ENCODE measurements at regions not wholly inside any gene's neighbourhood (a gene's known extent, or its start where the extent isn't known, plus 50 kb on each side); places are given as distances from the start of the nearest gene placed in this dataset.
A peak's percentile ranks its signal among the peaks of the same experiment; 100 is the strongest.

DNA sequence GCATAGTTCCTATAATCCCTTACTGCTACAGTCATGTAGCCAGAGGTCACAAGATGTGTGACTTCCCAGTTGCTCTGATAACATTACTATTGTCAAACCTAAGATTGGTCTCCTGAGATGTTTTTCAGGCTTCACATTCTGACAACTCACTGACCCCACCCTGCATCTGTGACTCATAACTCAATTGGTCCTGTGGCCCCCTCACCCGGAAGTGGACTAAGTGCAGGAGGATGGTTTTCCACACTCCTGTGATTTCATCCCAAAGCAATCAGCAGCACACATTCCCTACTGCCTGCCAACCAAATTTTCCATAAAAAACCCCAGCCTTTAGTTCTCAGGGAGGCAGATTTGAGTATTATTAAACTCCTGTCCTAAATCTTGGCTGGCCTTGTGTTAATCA is 564.9 kb upstream of the ZNF385D start:
- DNase-seq (ENCODE audit: low read depth, low spot score): no peak

DNA sequence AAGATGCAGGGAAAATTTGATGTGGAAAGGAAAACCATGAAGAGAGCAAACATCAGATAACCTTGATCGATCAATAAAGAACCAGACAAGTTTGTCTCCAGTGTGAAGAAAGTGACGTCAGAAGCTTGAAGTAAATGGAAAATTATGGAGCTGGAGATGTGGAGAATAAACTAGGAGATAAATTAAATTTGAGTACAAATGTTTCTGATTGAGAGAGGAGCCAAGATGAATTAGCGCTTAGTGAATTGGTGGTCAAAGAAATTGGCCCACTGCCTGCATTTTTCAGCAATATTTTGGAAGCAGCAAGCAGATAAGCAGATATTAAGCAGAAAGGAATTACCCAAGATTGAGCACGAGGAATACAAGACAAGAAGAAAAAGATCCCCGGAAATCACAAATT is 567.3 kb upstream of the ZNF385D start:
- DNase-seq (ENCODE audit: low read depth, low spot score): no peak

DNA sequence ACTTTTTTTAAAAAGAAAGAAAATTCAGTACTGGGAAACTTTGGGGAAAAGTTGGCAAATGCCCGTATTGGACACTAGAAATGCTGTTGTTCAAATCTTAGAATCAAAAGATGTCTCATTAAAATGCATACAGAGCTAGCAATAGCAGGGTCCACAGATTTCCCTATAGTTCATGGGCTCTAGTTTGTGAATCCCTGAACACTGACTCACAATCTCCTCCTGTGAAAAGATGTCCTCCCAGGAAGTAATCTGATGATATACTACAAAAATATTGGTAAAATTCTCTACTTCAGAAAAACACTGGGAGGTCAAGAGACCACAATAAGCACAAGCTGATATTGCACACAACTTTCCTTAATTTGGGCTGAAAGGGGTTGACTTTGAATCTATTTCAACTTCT is 568.4 kb upstream of the ZNF385D start:
- no peak for DNase-seq (ENCODE audit: low read depth, low spot score)

DNA sequence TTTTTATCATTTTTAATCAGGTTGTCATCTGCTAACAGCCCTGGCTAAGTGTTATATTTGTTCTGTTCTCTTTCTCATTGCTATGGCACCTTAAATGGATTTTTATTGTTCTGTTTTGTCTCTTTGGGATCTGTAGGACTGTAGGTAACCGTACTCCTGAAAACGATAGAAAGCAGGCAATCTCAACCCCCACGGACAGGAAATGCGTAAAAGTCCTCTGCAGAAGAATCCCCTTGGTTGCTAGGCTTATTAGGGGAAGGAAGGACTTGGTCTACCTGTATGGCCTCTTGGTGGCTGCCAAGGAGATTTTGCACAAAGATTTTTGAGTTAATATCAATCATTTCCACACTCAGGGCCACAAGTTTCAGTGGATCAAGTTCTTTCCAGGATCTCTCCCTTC is 571.9 kb upstream of the ZNF385D start:
- DNase-seq (ENCODE audit: low read depth, low spot score): no peak

DNA sequence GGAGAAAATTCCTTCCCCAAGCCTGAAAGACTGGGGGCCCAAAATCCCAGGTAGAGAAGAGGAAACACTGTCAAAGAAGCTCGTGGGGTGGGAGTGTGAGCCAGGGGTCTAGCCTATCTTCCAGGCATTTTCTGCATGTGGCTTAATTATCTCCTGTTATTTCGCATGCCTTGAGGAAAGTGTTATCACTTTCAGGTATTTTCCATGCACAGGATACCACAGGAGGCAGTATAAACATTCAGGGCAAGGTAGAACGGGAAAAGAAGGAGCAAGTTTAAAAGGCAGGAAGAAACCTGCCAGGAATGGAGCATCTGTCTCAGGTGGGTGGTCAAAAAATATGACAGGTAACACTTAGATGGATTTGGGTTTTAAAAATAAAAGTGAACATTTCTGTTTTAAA is 575.3 kb upstream of the ZNF385D start:
- no peak for DNase-seq (ENCODE audit: low read depth, low spot score)

DNA sequence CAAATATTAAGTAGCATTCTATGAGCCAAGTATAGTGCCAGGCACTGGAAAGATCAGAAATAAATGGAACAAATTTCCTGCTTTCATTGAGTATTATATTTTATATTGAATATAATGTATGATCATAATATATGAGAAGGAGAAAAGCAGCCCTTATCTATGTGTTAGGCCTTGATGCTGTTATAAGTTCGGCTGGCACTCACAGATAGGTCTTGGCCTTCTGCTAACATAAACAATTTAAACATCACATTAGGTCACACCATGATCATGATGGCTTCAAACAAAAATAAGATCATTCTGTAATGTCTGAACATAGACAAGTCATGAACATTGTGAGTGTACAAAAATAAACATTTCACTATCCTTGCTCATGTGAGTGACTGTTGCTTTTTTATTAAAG is 584.0 kb upstream of the ZNF385D start:
- no peak for DNase-seq (ENCODE audit: low read depth, low spot score)

DNA sequence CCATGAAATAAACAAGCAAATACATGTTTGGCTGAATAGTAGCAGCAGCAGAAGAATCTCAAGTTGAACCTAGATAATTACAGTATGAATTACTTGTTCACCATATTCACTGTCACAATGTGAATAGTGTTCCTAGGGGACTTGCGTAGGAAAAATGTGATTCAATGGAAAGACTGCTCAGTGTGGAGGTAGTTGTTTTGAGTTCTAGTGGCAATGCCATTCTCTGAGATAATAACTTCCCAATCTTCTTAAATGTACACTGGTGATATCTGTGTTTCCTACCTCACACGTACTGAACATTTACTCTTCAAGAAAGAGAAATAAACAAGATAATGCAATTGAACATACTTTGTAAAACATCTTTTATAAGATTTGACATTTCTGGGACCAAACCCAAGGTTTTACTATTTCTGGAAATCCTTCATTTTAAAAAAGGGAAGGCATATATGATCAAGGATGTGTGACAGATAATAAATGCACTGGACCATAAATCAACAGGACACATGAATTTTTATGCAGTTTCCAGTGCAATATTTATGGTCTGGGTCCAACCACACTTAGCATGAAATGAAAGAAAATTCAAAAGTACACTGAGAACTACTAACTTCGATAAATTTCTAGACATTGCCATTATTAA is 598.3 kb upstream of the ZNF385D start:
- DNase-seq (ENCODE audit: low read depth, low spot score): no peak

DNA sequence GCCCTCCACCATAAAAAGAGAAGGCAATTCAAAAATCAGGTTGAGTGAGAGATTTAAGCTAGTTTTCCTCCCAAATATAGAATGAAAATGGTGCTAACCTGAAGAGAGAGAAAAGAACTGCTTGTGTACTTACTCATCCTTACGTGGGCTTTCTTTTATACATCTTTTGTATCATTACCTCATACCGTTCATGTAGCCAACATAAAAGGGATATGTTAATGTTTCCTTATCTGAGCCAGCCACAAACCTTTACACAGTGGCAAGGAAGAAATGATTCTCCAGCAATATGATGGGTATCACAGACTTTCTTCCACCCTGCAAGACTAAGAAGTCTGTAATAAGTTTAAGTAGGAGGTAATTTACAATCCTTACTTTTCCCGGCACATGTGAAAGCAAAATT is 600.8 kb upstream of the ZNF385D start:
- DNase-seq (ENCODE audit: low read depth, low spot score): no peak

DNA sequence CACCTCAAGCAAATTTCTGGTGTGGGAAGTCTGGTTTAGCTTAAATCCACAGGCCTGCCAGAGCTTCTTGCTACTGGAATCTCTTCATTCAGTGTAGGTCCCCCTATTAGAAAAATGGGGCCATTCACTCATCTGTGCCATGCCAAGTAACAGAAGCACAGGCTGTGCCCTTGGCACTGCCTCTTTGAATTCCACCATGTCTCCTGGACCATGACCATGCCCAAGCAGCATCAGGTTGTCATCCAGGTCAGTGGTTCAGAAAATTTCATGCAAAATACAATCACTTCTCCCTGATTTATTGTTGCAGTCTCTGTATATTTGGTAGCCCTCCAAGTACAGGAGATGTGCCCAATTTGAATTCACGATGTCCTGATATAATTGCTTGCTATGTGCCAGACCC is 602.1 kb upstream of the ZNF385D start:
- DNase-seq (ENCODE audit: low read depth, low spot score): no peak

DNA sequence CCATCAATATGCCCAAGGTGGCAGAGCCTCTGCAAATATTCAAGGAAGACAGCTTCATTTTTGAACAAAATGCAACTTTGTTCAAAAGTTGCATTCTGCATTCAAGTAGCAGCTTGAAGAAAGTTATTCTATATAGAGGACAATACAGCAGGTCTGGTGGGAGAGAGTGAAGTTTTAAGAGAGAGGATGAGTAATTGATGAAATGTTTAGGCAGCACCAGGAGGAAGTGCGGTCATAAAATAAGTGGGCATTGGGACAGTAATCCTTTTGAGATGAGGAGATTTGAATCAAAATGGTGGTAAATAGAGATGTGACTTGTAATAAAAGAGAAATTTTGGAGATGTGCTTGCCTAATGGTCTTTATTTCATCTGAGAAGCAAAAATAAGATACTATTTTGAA is 607.3 kb upstream of the ZNF385D start:
- no peak for DNase-seq (ENCODE audit: low read depth, low spot score)

DNA sequence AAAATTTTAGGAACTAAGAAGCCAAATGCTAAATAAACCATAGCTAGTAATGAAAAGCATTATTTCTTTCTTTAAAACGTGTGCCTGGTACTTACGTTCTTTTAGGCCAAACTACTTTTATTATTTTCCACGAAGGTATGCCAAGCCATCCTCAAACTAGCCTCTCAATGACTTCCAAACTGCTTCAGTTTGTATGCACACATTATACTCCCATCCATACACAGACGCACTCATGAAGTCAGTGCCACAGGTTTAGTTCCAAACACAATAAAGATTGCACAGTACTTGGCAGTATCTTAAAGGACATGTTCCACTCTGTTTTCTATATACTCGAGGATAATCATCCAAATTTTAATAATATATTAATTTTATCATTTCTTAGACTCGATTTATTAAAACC is 609.2 kb upstream of the ZNF385D start:
- DNase-seq (ENCODE audit: low read depth, low spot score): no peak

DNA sequence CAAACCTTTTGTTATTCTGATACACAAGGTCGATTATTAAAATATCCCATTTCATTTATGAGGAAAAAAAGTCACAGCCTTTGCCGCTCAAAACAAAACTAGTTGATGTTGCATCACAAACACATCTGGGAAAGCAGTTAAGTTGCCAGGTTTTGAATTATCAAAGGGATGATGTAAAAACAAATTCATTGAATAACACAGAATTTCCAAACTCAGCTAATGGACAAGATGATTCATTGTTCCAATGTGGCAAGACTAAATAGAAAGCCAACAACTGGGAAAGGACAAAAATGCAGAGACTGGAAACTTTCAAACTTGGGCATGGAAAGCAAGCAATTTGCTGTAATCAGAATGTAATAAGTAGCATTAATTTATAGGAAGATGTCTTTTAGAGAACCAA is 610.0 kb upstream of the ZNF385D start:
- no peak for DNase-seq (ENCODE audit: low read depth, low spot score)

DNA sequence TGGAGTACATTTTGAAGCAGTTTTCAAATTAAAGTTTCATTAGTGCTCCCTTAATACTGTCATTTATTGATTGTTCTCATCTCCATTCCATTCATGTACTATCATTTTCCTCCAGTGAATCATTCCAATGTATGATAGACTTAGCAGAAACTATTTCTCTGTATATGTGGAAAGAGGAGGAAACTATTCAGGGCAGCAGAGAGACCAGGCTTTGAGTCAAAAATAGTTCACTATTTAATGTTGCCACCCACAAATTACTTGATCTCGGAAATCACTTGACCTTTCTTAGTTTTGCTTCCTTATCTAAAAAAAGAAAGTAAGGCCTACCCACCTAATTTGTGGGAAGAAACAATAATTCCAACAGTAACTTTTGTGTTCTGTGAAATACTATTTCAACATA is 610.5 kb upstream of the ZNF385D start:
- DNase-seq (ENCODE audit: low read depth, low spot score): no peak

DNA sequence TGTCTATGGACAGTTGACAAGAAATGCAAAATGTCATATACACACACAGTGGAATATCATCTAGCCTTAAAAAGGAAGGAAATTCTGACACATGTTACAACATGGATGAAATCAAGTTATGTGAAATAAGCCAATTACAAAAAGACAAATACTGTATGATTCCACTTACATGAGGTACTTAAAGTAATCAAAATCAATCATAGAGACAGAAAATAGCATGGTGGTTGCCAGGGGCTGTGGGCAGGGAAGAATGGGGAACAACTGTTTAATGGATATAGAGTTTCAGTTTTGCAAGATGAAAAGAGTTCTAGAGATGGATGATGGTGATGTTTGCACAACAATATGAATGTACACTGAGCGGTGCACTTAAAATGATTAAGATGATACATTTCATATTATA is 613.8 kb upstream of the ZNF385D start:
- no peak for DNase-seq (ENCODE audit: low read depth, low spot score)

DNA sequence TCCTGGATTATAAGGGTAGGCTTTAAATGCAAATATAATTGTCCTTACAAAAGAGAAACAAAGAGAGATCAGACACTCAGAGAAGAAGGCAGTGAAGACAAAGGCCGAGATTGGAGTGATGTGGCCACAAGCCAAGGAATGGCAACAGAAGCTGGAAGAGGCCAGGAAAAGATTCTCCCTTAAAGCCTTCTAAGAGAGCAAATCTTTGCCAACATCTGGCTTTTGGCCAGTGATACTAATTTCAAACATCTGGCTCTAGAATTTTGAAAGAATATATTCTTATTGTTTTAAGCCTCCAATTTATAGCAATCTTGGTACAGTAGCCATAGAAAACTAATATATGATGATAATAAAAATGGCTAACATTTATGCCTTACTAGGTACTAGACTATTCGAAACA is 615.8 kb upstream of the ZNF385D start:
- no peak for DNase-seq (ENCODE audit: low read depth, low spot score)

DNA sequence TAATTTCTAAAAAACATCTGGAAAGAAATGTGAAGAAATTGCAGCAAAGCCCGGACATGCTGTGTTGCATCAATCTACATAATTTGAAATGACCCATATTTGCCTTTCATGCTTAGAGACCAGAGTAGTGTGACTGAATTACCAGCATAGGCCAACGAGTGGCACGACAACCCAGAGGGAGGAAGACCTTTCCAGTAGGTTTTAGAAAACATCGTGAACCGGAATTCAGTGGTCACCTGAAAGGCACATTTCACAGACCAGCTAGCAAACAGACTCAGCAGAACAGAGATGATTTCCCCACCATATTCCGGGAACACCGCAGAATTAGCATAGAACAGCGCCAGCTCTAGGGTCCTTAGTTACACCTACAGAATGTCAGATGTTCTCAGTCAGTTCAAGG is 620.0 kb upstream of the ZNF385D start:
- no peak for DNase-seq (ENCODE audit: low read depth, low spot score)

DNA sequence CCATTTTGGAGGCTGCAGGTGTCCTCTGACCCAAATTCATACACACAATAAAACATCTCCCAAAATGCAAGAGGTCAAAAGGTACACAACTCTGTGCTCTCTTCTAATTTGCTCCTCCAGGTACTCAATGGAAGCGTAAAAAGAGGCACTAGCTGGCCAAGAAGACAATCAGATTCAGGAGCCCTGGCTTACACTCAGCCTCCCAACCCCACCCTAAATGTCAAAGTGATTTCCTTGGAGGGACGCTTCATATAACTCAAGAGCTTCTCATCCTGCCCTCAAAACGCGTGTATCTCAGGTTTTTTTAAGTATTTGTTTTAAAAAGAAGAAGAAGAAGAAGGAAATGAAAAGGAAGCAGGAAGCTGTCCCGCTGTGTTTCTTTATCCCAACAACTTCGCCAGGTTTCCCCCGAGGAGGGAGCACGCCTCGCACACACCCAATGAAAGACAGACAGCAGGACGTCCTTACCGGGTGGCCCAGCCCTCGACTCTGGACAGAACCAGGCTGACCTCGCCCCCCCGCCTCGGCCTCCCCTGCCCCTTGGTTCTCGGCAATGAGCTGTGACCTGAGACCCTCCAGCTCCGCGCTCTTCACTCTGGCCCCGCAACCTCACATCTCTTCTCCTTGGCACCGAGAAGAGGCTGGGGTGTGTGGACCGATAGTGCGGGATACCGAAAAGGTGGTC is 620.7 kb upstream of the ZNF385D start:
- DNase-seq (ENCODE audit: low read depth, low spot score): no peak

DNA sequence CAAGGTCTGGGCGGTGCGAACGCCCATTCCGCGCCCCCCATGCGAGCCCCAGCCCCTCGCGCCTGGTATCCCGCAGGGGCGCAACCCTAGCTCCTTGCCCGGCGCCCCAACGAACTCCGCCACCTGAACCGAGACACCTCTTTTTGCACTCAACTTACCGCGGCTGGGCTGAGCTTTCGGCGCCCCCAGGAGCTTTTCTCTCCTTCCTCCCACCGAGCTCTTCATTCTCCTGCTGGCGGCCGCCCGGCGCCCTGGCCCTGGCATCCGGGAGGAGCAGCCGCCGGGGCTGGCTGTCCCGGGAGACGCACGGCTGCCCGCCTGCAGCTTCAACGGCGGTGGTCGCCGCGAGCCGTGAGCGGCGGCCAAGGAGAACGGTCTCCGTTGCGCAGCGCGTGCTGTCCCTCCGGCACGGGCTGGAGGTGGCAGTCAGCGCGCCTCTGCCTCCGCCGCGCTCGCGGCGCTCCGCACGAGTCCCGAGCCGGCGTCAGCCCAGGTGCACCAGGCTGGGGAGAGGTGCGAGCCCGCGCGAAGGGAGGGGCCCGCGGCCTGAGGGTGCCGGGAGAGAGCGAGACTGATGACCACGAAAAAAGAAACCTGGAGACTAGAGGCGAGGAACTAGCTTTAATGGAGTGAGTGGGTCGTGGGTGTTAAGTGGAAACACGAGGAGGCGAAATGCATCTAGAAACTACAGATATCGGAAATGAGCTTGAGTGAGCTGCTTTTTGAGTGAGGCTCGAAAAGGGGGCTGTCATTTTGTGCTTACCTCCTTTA is 621.5 kb upstream of the ZNF385D start:
- no peak for DNase-seq (ENCODE audit: low read depth, low spot score)

DNA sequence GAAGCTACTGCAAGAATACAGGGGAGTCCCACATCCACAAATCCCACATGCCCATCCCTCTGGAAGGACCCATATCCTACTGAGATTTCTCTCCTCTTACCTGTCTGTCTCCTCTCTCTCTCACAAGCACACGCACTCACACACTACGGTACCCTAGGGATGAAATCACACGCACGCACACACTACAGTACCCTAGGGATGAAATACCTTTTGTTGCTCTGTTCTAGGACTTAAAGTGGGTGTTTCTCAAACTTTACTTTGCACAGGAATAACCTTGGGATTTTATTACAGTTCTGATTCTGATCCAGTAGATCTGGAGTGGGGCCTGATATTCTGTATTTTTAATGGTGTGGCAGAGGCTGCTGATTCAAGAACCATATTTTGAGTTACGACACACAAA is 622.2 kb upstream of the ZNF385D start:
- DNase-seq (ENCODE audit: low read depth, low spot score): no peak

DNA sequence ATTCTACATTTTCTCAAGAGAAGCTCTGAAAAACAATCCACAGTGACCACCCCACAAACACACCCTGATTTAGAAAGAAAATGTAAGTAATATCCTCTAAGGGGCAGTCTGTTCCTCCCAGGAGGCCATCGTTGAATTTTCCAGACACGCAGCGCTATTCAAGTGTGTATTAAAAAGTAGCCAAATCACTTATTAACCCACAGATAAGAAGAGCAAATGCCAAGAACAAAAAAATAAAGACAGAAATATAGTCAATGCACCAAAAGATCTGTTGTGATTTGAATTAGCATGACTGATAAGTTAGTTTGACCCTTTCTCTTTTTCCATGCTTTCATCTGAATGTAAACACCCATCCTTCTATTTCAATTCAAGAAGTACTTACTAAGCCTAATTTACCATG is 622.8 kb upstream of the ZNF385D start:
- DNase-seq (ENCODE audit: low read depth, low spot score): no peak

DNA sequence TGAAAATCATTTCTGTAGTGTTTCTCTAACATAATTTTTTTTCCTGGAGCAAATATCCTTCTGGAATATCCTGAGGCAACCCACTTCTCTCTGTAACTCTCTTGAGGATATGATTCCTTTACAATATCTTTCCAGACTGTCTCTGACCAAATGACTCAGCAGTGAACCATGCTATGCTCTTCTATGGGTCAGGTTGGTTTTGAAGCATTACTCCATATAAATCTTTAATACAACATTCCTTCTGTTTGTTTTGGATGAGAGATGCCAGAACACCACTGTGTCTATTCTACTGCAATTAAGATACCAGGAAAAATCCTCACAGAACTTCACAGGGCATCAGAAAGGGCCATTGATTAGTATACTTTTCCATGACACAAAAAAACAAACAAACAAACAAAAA is 626.4 kb upstream of the ZNF385D start:
- DNase-seq (ENCODE audit: low read depth, low spot score): peak; percentile 57

DNA sequence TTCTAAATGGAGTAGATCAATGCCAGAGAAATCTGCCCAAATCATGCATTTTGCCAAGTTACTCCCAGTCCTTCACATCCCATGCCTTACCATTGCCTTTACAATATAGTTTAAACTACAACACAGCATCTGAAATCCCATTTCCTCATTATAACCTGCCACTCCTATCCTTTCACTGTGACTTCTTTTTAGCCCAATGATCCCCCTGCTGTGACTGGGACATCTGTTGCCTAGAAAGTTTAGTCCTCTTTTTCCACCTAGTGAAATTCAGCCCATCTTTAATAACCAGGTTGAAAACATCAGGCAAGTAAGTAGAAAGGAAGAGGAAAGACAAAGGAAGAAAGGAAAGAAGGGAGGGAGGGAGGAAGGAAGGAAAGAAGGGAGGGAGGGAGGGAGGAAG is 627.9 kb upstream of the ZNF385D start:
- DNase-seq (ENCODE audit: low read depth, low spot score): no peak

DNA sequence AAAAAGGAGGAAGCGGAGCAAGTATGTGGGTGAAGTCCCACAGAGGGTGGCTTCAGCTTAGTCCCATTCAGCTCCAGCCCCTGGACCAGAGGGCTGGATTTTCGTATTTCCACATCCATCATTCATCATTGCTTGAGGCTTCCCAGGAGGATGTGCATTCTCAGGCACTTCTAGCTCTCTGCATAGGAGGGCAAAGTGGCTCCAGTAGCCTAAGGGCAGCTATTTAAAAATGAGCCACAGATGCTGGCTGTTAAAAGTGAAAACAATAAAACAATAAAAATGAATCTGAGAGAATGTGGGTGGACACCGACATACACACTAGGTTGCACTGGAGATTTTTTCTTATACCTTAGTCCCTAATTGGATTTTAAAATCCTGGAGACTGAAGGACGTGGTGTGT is 629.2 kb upstream of the ZNF385D start:
- no peak for DNase-seq (ENCODE audit: low read depth, low spot score)

All from brain pericyte (primary cell).